Colonic mucosa (tissue), 4 donors: ENCODE measurements at regions not wholly inside any gene's neighbourhood (a gene's known extent, or its start where the extent isn't known, plus 50 kb on each side); places are given as distances from the start of the nearest gene placed in this dataset.

Experiments
- DNase-seq: peaks from one replicate; pipeline ENCODE4 v3.0.0-alpha.2; 2020
- H3K27ac ChIP-seq: fragments of 200-600 bp; one replicate; pipeline ENCODE4 v1.8.0; 2021
- H3K27me3 ChIP-seq: fragments of 200-600 bp; one replicate; pipeline ENCODE4 v1.8.0; 2021
- H3K36me3 ChIP-seq: fragments of 200-600 bp; one replicate; pipeline ENCODE4 v1.8.0; 2021
- H3K4me1 ChIP-seq: fragments of 200-600 bp; one replicate; pipeline ENCODE4 v1.8.0; 2021; ENCODE audit warnings: mild to moderate bottlenecking
- H3K4me3 ChIP-seq: fragments of 200-600 bp; one replicate; pipeline ENCODE4 v1.8.0; 2021
- H3K9ac ChIP-seq, 2 donors: one replicate each; pipeline ENCODE4 v1.7.0; 2013; ENCODE audit warnings: control low read depth in 2 of 2, low read depth in 2 of 2, low read length in 2 of 2
- H3K9me3 ChIP-seq: fragments of 200-600 bp; one replicate; pipeline ENCODE4 v1.8.0; 2021
- intact Hi-C: fragments of 100-400 bp; cut with DNase I; formaldehyde crosslinking; loops from one replicate; pipeline ENCODE4 v1.14.1; 2022
- TF ChIP-seq, protein P1 (sequence below): fragments of 200-600 bp; IDR thresholded peaks from one replicate; pipeline ENCODE4 v1.8.0; 2022; ENCODE audit warnings: antibody characterized with exemption, mild to moderate bottlenecking
- donor health status: healthy.
- donor health status: DM: no; HTN: no; CAD: no.
- donor health status: DM: no; HTN: no; CAD: no.

DNA sequence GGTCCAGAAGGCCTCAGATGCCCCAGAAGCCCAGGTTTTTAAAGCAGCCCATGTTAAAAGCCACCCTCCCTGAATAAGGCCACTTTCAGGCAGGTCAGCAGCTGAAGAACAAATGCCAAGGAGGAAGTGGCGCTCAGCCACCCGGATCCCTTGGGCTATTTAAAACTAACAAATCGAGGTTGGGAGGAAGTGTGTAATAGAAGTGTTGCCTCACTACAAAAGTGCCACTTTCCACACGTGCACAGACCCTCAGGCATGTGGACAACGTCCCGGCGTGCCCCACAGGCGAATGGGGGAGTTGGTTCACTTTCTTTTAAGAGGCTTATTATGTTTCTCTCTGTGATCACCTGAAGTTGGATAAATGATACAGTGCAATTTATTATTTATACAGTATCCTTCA lies 173.8 kb upstream of the SALL3 start:
- H3K4me1 ChIP-seq = no peaks in the 10 kb centered on the region
- no peak overlapping the region for H3K4me3 ChIP-seq
- no peaks in the 10 kb centered on the region for H3K9me3 ChIP-seq
- no peak overlapping the region for H3K9ac ChIP-seq
- no peaks in the 10 kb centered on the region for H3K27me3 ChIP-seq
- no peaks in the 10 kb centered on the region for H3K36me3 ChIP-seq
- no peak overlapping the region for H3K27ac ChIP-seq
- intact Hi-C loops = no loop called here
- TF ChIP-seq, protein P1, sequence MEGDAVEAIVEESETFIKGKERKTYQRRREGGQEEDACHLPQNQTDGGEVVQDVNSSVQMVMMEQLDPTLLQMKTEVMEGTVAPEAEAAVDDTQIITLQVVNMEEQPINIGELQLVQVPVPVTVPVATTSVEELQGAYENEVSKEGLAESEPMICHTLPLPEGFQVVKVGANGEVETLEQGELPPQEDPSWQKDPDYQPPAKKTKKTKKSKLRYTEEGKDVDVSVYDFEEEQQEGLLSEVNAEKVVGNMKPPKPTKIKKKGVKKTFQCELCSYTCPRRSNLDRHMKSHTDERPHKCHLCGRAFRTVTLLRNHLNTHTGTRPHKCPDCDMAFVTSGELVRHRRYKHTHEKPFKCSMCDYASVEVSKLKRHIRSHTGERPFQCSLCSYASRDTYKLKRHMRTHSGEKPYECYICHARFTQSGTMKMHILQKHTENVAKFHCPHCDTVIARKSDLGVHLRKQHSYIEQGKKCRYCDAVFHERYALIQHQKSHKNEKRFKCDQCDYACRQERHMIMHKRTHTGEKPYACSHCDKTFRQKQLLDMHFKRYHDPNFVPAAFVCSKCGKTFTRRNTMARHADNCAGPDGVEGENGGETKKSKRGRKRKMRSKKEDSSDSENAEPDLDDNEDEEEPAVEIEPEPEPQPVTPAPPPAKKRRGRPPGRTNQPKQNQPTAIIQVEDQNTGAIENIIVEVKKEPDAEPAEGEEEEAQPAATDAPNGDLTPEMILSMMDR = no peak
- no peak for DNase-seq

DNA sequence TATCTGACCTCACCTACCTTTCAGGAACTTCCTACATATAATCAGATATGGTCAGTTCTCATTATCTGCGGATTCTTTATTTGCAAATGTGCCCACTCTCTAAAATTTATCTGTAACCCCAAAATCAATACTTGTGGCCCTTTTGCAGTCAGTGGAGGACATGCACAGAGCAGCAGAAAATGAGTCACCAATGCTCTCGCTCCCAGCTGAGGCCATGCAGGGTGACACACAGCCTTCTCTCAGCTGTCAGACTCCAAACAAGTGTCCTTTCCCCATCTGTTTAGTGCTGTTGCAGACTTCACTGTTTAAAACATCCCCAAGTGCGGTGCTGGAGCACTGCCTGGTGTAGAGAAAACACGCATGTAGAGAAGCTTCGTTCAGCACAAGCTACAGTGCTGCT lies 171.9 kb upstream of the SALL3 start:
- Histone ChIP-seq H3K4me1 (no peaks in the 10 kb centered on the region), H3K9me3 (no peaks in the 10 kb centered on the region), H3K36me3 (no peaks in the 10 kb centered on the region), H3K27me3 (no peaks in the 10 kb centered on the region), H3K27ac (no peak overlapping the region), H3K9ac (no peak overlapping the region), H3K4me3 (no peak overlapping the region)
- TF ChIP-seq, protein P1 = no peak
- no peak for DNase-seq
- intact Hi-C loops = no loop called here

DNA sequence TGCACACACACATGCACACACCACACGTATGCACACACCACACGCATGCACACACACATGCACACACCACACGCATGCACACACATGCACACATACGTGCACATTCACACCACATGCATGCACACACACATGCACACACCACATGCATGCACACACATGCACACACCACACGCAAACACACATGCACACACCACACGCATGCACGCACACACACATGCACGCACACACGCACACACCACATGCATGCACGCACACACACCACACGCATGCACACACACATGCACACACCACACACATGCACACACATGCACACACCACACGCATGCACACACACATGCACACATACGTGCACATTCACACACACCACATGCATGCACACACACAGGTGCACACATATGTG lies 169.8 kb upstream of the SALL3 start:
- H3K27me3 ChIP-seq = no peaks in the 10 kb centered on the region
- no peak overlapping the region for H3K27ac ChIP-seq
- no peaks in the 10 kb centered on the region for H3K9me3 ChIP-seq
- H3K4me3 ChIP-seq = no peak overlapping the region
- no peaks in the 10 kb centered on the region for H3K4me1 ChIP-seq
- TF ChIP-seq, protein P1 = no peak
- H3K9ac ChIP-seq = no peak overlapping the region
- no peak for DNase-seq
- intact Hi-C loops = no loop called here
- H3K36me3 ChIP-seq = no peaks in the 10 kb centered on the region

DNA sequence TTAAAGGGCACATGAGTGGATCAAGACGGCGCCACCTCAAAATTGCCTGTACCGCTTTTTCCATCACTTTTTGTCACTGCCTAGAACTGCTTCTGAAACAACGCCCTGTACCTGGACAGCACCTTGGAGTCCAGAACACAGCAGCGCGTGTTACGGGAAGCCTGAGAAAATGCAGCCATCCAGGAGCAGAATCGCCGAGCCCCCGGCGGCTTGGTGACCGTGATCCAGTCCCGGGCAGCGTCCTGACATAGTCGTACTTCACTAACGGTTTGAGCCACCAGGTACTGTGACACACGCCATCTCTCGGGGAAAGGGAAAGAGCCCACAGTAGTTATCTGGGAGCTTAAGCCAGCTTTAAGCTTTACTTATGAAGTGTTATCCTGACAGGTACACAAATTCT lies 168.9 kb upstream of the SALL3 start:
- no peaks in the 10 kb centered on the region for H3K9me3 ChIP-seq
- no peak overlapping the region for H3K4me3 ChIP-seq
- TF ChIP-seq, protein P1 = no peak
- no peak overlapping the region for H3K9ac ChIP-seq
- no peaks in the 10 kb centered on the region for H3K27me3 ChIP-seq
- no peaks in the 10 kb centered on the region for H3K36me3 ChIP-seq
- DNase-seq = no peak
- no peaks in the 10 kb centered on the region for H3K4me1 ChIP-seq
- no peak overlapping the region for H3K27ac ChIP-seq
- intact Hi-C loops = no loop called here

DNA sequence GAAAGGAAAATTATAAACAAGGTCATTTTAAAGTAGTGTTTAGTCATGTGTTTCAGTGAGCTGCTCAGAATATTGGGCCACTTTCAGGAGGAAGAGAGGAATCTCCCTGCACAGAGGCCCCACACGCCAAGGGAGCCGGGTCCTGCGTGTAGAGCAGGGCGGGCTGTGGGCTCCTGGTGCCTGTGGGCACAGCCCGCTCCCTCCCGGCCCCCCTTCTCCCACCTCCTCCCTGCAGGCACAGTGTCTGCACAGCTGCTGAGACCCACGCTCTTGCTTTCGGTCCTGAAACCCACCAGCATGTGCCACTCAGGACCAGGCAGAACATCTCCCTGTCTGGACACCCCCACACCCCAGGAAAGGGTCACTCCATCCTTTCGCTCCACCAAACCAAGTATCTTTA lies 167.6 kb upstream of the SALL3 start:
- intact Hi-C loops = no loop called here
- Histone ChIP-seq H3K4me1 (no peaks in the 10 kb centered on the region), H3K4me3 (no peak overlapping the region), H3K36me3 (no peaks in the 10 kb centered on the region), H3K9ac (no peak overlapping the region), H3K9me3 (no peaks in the 10 kb centered on the region), H3K27ac (no peak overlapping the region), H3K27me3 (no peaks in the 10 kb centered on the region)
- no peak for DNase-seq
- TF ChIP-seq, protein P1 = no peak

DNA sequence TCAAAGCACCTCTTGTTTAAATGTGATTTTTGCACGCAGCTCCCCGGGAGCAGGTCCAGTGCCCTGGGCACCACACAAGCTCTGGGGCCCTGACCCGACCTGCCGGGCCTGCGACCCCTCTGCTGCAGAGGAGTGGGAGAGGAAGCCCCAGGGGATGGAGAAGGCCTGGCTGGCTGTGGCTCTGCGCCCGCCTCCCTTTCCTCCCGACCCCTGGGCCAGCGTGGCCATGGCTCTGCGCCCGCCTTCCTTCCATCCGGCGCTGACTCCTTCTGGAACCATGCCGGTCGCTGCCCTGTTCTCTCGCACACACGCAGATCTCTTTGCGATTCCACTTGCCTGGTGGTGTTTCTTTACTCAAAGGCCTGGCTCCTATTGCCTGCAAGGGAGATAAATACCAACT lies 166.5 kb upstream of the SALL3 start:
- no peak for DNase-seq
- TF ChIP-seq, protein P1 = no peak
- intact Hi-C loops = no loop called here
- H3K4me3 ChIP-seq = no peak overlapping the region
- no peak overlapping the region for H3K27ac ChIP-seq
- H3K27me3 ChIP-seq = no peaks in the 10 kb centered on the region
- no peaks in the 10 kb centered on the region for H3K9me3 ChIP-seq
- H3K9ac ChIP-seq = no peak overlapping the region
- H3K4me1 ChIP-seq = no peaks in the 10 kb centered on the region
- H3K36me3 ChIP-seq = no peaks in the 10 kb centered on the region
